HG02623 (cell line): ENCODE measurements at regions not wholly inside any gene's neighbourhood (a gene's known extent, or its start where the extent isn't known, plus 50 kb on each side); places are given as distances from the start of the nearest gene placed in this dataset.

ENCODE experiments used
- ATAC-seq: cut with Tn5 transposase; IDR thresholded peaks from one replicate; pipeline ENCODE4 v1.9.1; 2021; ENCODE audit warnings: moderate library complexity; ENCODE audit not compliant: unreplicated experiment

- no peak for ATAC-seq
These were observed 61.9 kb upstream of the PTPRZ1 start for GRCh38 chr7:121810831-121811672.

- no peak for ATAC-seq
These were observed 65.9 kb upstream of the PTPRZ1 start for GRCh38 chr7:121807078-121807477.

- ATAC-seq: no peak
These were observed 69.9 kb upstream of the PTPRZ1 start for GRCh38 chr7:121803039-121803438.

GRCh38 chr7:121800916-121801675 lies 71.9 kb upstream of the PTPRZ1 start:
- ATAC-seq: no peak

- no peak for ATAC-seq
These were observed 74.1 kb upstream of the PTPRZ1 start for GRCh38 chr7:121798896-121799295.

GRCh38 chr7:121798453-121798840 lies 74.5 kb upstream of the PTPRZ1 start:
- no peak for ATAC-seq

- ATAC-seq: no peak
These were observed 75.1 kb upstream of the PTPRZ1 start for GRCh38 chr7:121797657-121798452.

GRCh38 chr7:121796936-121797656 lies 75.9 kb upstream of the PTPRZ1 start:
- ATAC-seq: no peak

- ATAC-seq: no peak
These were observed 76.6 kb upstream of the PTPRZ1 start for GRCh38 chr7:121796381-121796780.

- no peak for ATAC-seq
These were observed 77.2 kb upstream of the PTPRZ1 start for GRCh38 chr7:121795736-121796135.

- no peak for ATAC-seq
These were observed 79.2 kb upstream of the PTPRZ1 start for GRCh38 chr7:121793716-121794115.

- ATAC-seq: no peak
These were observed 95.3 kb upstream of the PTPRZ1 start for GRCh38 chr7:121777672-121778071.

- ATAC-seq: peak; percentile 49
These were observed 98.4 kb upstream of the PTPRZ1 start for GRCh38 chr7:121774563-121774962.

- ATAC-seq: no peak
These were observed 106.3 kb upstream of the PTPRZ1 start for GRCh38 chr7:121766676-121767075.

- no peak for ATAC-seq
These were observed 111.6 kb upstream of the PTPRZ1 start for GRCh38 chr7:121761399-121761798.

GRCh38 chr7:121755818-121756552 lies 117.0 kb upstream of the PTPRZ1 start:
- ATAC-seq: no peak

- ATAC-seq: no peak
These were observed 117.7 kb upstream of the PTPRZ1 start for GRCh38 chr7:121755286-121755685.

GRCh38 chr7:121753944-121754343 lies 119.0 kb upstream of the PTPRZ1 start:
- ATAC-seq: no peak

- ATAC-seq: no peak
These were observed 120.3 kb upstream of the PTPRZ1 start for GRCh38 chr7:121752706-121753105.

- ATAC-seq: no peak
These were observed 124.4 kb upstream of the PTPRZ1 start for GRCh38 chr7:121748546-121748945.
